ENCODE measurements at regions not wholly inside any gene's neighbourhood (a gene's known extent, or its start where the extent isn't known, plus 50 kb on each side); places are given as distances from the start of the nearest gene placed in this dataset.

DNA sequence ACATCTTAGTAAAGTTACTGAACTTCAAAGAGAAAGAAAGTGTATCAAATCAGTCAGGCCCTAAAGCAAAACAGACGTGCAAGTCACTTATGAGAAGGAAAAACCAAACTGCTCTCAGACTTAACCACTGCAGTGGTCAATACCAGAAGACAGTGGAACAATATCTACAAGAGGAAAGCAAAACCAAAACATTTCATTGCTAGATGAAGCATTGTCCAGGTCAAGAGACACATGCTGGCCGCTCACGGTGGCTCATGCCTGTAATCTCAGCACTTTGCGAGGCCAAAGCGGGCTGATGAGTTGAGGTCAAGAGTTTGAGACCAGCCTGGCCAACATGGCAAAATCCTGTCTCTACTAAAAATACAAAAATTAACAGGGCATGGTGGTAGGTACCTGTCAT lies 82.0 kb upstream of the MROH9 start:
- H3K4me3 ChIP-seq: no peak overlapping the region
- CTCF ChIA-PET (ENCODE audit: low intra/inter-chr PET ratio): no interaction called here
- intact Hi-C loops (cut with micrococcal nuclease) (no loop called here), in situ Hi-C loops (cut with MboI) (no loop called here)
- no peaks in the 10 kb centered on the region for H3K27me3 ChIP-seq (ENCODE audit: control insufficient read depth in 2 of 2, insufficient read depth in 2 of 2, low read length in 2 of 2)
- ATAC-seq (no peak), DNase-seq (ENCODE audit: extremely low read depth in 1 of 4, low spot score in 3 of 4) (no peak), FAIRE-seq (no peak)
- H3K9me3 ChIP-seq (replicated peaks; ENCODE audit: control insufficient read depth, insufficient read depth, low read depth, low read length): no peaks in the 10 kb centered on the region
- no peaks in the 10 kb centered on the region for H3K79me2 ChIP-seq (ENCODE audit: control insufficient read depth, insufficient read depth, low read length)
- TF ChIP-seq, protein P1, sequence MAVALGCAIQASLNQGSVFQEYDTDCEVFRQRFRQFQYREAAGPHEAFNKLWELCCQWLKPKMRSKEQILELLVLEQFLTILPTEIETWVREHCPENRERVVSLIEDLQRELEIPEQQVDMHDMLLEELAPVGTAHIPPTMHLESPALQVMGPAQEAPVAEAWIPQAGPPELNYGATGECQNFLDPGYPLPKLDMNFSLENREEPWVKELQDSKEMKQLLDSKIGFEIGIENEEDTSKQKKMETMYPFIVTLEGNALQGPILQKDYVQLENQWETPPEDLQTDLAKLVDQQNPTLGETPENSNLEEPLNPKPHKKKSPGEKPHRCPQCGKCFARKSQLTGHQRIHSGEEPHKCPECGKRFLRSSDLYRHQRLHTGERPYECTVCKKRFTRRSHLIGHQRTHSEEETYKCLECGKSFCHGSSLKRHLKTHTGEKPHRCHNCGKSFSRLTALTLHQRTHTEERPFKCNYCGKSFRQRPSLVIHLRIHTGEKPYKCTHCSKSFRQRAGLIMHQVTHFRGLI (CRISPR knock-in tag; IDR thresholded peaks at IDR 0.05): no peak
- no peak for TF ChIP-seq ETV1 (tag; conservative IDR thresholded peaks at IDR 0.05; ENCODE audit: low read depth)
- no peak for TF ChIP-seq ZNF143 (CRISPR knock-in tag; IDR thresholded peaks at IDR 0.05)
- TF ChIP-seq, protein P2, sequence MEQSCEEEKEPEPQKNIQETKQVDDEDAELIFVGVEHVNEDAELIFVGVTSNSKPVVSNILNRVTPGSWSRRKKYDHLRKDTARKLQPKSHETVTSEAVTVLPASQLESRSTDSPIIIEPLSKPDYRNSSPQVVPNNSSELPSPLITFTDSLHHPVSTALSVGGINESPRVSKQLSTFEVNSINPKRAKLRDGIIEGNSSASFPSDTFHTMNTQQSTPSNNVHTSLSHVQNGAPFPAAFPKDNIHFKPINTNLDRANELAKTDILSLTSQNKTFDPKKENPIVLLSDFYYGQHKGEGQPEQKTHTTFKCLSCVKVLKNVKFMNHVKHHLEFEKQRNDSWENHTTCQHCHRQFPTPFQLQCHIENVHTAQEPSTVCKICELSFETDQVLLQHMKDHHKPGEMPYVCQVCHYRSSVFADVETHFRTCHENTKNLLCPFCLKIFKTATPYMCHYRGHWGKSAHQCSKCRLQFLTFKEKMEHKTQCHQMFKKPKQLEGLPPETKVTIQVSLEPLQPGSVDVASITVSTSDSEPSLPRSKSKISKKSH (CRISPR knock-in tag; IDR thresholded peaks at IDR 0.05): no peak
- TF ChIP-seq, protein P3, sequence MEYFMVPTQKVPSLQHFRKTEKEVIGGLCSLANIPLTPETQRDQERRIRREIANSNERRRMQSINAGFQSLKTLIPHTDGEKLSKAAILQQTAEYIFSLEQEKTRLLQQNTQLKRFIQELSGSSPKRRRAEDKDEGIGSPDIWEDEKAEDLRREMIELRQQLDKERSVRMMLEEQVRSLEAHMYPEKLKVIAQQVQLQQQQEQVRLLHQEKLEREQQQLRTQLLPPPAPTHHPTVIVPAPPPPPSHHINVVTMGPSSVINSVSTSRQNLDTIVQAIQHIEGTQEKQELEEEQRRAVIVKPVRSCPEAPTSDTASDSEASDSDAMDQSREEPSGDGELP (CRISPR knock-in tag; IDR thresholded peaks at IDR 0.05; ENCODE audit: borderline replicate concordance): no peak
- no peak for TF ChIP-seq PHF8 (IDR thresholded peaks at IDR 0.05; ENCODE audit: borderline replicate concordance, low read length)
- TF ChIP-seq KLF16 (IDR thresholded peaks at IDR 0.05): no peak
- TF ChIP-seq MIER1 (IDR thresholded peaks at IDR 0.05; ENCODE audit: low read depth): no peak
- no peak for TF ChIP-seq MYBL2 (IDR thresholded peaks at IDR 0.05; ENCODE audit: low read depth)
- no peak for TF ChIP-seq MYBL2 (CRISPR knock-in tag; IDR thresholded peaks at IDR 0.05; ENCODE audit: borderline replicate concordance)
- TF ChIP-seq, protein P4, sequence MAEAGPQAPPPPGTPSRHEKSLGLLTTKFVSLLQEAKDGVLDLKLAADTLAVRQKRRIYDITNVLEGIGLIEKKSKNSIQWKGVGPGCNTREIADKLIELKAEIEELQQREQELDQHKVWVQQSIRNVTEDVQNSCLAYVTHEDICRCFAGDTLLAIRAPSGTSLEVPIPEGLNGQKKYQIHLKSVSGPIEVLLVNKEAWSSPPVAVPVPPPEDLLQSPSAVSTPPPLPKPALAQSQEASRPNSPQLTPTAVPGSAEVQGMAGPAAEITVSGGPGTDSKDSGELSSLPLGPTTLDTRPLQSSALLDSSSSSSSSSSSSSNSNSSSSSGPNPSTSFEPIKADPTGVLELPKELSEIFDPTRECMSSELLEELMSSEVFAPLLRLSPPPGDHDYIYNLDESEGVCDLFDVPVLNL (CRISPR knock-in tag; IDR thresholded peaks at IDR 0.05; ENCODE audit: low read depth): no peak
- no peak for TF ChIP-seq ZNF436 (CRISPR knock-in tag; IDR thresholded peaks at IDR 0.05)
- TF ChIP-seq ZNF174 (CRISPR knock-in tag; IDR thresholded peaks at IDR 0.05): no peak
- TF ChIP-seq, protein P5, sequence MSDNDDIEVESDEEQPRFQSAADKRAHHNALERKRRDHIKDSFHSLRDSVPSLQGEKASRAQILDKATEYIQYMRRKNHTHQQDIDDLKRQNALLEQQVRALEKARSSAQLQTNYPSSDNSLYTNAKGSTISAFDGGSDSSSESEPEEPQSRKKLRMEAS (CRISPR knock-in tag; IDR thresholded peaks at IDR 0.05): no peak
- no peak overlapping the region for H3K9ac ChIP-seq (ENCODE audit: insufficient read depth in 1 of 2, low read depth in 2 of 2, low read length in 2 of 2)
- BruUV-seq (replicated peaks): no TSS peak
- no peak overlapping the region for H3K4me2 ChIP-seq (ENCODE audit: insufficient read depth, low read length)
- POLR2A ChIA-PET: no interaction called here
- H3K27ac ChIP-seq (ENCODE audit: extremely low read depth, low read depth, low read length): no peak overlapping the region
- WGBS (ENCODE audit: insufficient coverage, low coverage, missing lambda C conversion rate): 0% methylated on average over 5 of the region's 5 CpGs
- H2AFZ ChIP-seq (ENCODE audit: low read depth, low read length): no peak overlapping the region
- H4K20me1 ChIP-seq (replicated peaks; ENCODE audit: control insufficient read depth, insufficient read depth, low read length): no peaks in the 10 kb centered on the region
- H3K36me3 ChIP-seq (ENCODE audit: control insufficient read depth, insufficient read depth, low read length): no peaks in the 10 kb centered on the region
- no peaks in the 10 kb centered on the region for H3K9me1 ChIP-seq (ENCODE audit: control insufficient read depth, insufficient read depth, low read length)
- no peaks in the 10 kb centered on the region for H3K4me1 ChIP-seq (replicated peaks in 1 of 2; ENCODE audit: control insufficient read depth in 2 of 2, insufficient read depth in 2 of 2, low read length in 2 of 2)
